HFFc6 (cell line): ENCODE measurements at regions not wholly inside any gene's neighbourhood (a gene's known extent, or its start where the extent isn't known, plus 50 kb on each side); places are given as distances from the start of the nearest gene placed in this dataset.

Experiments used
- DNase-seq: peaks from one replicate; pipeline ENCODE4 v3.0.0-alpha.2; 2018
- H3K27ac Mint-ChIP-seq: 2 replicates; pipeline ENCODE4 v1.8.0; 2020; ENCODE audit warnings: mild to moderate bottlenecking, mixed read lengths
- H3K27me3 Mint-ChIP-seq: 2 replicates; pipeline ENCODE4 v1.8.0; 2021; ENCODE audit warnings: mild to moderate bottlenecking, moderate library complexity, mixed read lengths; ENCODE audit not compliant: insufficient read depth
- H3K36me3 Mint-ChIP-seq: 2 replicates; pipeline ENCODE4 v1.8.0; 2021; ENCODE audit warnings: low read depth, mixed read lengths
- H3K4me1 Mint-ChIP-seq: 2 replicates; pipeline ENCODE4 v1.8.0; 2020; ENCODE audit warnings: low read depth, mixed read lengths
- H3K4me3 Mint-ChIP-seq: 2 replicates; pipeline ENCODE4 v1.8.0; 2020; ENCODE audit warnings: mild to moderate bottlenecking, moderate library complexity, mixed read lengths
- H3K9me3 Mint-ChIP-seq: 2 replicates; pipeline ENCODE4 v1.8.0; 2020; ENCODE audit warnings: mild to moderate bottlenecking, mixed read lengths
- TF ChIP-seq, protein P1 (sequence below): fragments of 200-600 bp; sonication (generic); IDR thresholded peaks from 2 replicates; pipeline ENCODE4 v1.5.0; 2021; ENCODE audit warnings: antibody characterized with exemption, mild to moderate bottlenecking

- TF ChIP-seq, protein P1, sequence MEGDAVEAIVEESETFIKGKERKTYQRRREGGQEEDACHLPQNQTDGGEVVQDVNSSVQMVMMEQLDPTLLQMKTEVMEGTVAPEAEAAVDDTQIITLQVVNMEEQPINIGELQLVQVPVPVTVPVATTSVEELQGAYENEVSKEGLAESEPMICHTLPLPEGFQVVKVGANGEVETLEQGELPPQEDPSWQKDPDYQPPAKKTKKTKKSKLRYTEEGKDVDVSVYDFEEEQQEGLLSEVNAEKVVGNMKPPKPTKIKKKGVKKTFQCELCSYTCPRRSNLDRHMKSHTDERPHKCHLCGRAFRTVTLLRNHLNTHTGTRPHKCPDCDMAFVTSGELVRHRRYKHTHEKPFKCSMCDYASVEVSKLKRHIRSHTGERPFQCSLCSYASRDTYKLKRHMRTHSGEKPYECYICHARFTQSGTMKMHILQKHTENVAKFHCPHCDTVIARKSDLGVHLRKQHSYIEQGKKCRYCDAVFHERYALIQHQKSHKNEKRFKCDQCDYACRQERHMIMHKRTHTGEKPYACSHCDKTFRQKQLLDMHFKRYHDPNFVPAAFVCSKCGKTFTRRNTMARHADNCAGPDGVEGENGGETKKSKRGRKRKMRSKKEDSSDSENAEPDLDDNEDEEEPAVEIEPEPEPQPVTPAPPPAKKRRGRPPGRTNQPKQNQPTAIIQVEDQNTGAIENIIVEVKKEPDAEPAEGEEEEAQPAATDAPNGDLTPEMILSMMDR: no peak
- no peak for DNase-seq
- H3K4me1 Mint-ChIP-seq: no peaks in the 10 kb centered on the region
These were observed 181.8 kb downstream of the RRAGC start for GRCh38 chr1:38677756-38678155.

GRCh38 chr1:38677311-38677710 is 182.3 kb downstream of the RRAGC start:
- Mint-ChIP-seq H3K9me3 (peaks cover 28% of the 10 kb centered on the region), H3K4me3 (no peak overlapping the region), H3K27me3 (no peaks in the 10 kb centered on the region; the same call in none of the 2 replicates), H3K27ac (no peak overlapping the region), H3K36me3 (no peaks in the 10 kb centered on the region; the same call in 1 of the 2 replicates), H3K4me1 (no peaks in the 10 kb centered on the region)
- DNase-seq: no peak
- TF ChIP-seq, protein P1: no peak

More at GRCh38 chr1:38677756-38678155, 181.8 kb downstream of the RRAGC start:
- Mint-ChIP-seq H3K4me3 (no peak overlapping the region), H3K36me3 (no peaks in the 10 kb centered on the region; the same call in 1 of the 2 replicates), H3K27me3 (no peaks in the 10 kb centered on the region; the same call in none of the 2 replicates), H3K9me3 (peaks cover 28% of the 10 kb centered on the region), H3K27ac (no peak overlapping the region)

GRCh38 chr1:38672692-38673091 is 186.9 kb downstream of the RRAGC start:
- Mint-ChIP-seq H3K4me1 (no peaks in the 10 kb centered on the region), H3K4me3 (no peak overlapping the region), H3K27ac (no peak overlapping the region), H3K36me3 (no peaks in the 10 kb centered on the region), H3K27me3 (no peaks in the 10 kb centered on the region), H3K9me3 (peaks cover 5% of the 10 kb centered on the region)
- TF ChIP-seq, protein P1: no peak
- DNase-seq: no peak

- H3K27me3 Mint-ChIP-seq: no peaks in the 10 kb centered on the region
These were observed 188.4 kb downstream of the RRAGC start for GRCh38 chr1:38671221-38671620.

DNA sequence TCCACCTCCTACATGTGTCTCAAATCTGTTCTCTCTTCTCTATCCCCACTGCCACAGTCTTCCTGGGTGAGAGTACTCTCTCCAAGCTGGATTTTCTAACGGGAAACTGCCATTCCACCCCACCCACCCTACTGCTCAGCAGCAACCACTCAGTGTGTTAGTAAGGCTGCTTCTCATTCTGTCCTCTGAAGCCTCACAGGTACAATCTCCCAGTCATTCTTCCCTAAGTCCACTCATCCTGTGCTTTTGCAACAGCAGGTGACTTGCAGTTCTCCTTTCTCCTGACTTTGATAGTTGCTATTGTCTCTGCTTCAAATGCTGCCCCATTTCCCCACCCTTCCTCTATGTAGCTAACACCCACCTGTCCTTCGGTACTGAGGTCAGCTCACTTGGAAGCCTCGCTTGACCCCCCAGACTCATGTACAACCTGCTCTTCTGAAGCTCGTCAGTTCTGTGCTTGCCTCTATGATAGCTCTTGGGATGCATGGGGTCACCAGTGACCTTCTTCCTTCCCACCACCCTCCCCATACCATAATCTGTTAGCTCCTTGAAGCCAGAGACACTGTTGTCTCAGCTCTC is 188.9 kb downstream of the RRAGC start:
- TF ChIP-seq, protein P1: no peak
- Mint-ChIP-seq H3K36me3 (no peaks in the 10 kb centered on the region), H3K27ac (no peak overlapping the region), H3K4me3 (no peak overlapping the region), H3K4me1 (no peaks in the 10 kb centered on the region), H3K27me3 (no peaks in the 10 kb centered on the region), H3K9me3 (peaks cover 5% of the 10 kb centered on the region)
- DNase-seq: no peak

More at GRCh38 chr1:38671221-38671620, 188.4 kb downstream of the RRAGC start:
- no peaks in the 10 kb centered on the region for H3K4me1 Mint-ChIP-seq
- no peaks in the 10 kb centered on the region for H3K36me3 Mint-ChIP-seq
- no peak overlapping the region for H3K27ac Mint-ChIP-seq
- TF ChIP-seq, protein P1: no peak
- no peak for DNase-seq
- no peak overlapping the region for H3K4me3 Mint-ChIP-seq
- peaks cover 5% of the 10 kb centered on the region for H3K9me3 Mint-ChIP-seq
